Gastroesophageal sphincter (tissue), 4 donors: ENCODE measurements at regions not wholly inside any gene's neighbourhood (a gene's known extent, or its start where the extent isn't known, plus 50 kb on each side); places are given as distances from the start of the nearest gene placed in this dataset.

Source experiments
- ATAC-seq: fragments of 150-250 bp; one replicate; pipeline ENCODE4 v1.9.1; 2016; ENCODE audit warnings: mild to moderate bottlenecking, moderate library complexity
- H3K27ac ChIP-seq, 4 donors: fragments of 200-600 bp; sonication (generic) in 3 of 4; 1 replicate in 3 of 4; 2 replicates in 1 of 4; pipeline ENCODE4 v1.5.1; 2016 to 2019
- H3K27me3 ChIP-seq: fragments of 200-600 bp; sonication (generic); one replicate; pipeline ENCODE4 v1.5.1; 2019
- H3K36me3 ChIP-seq, 2 donors: fragments of 200-600 bp; sonication (generic); one replicate each; pipeline ENCODE4 v1.5.1; 2019; ENCODE audit warnings: control low read depth in 1 of 2
- H3K4me1 ChIP-seq, 3 donors: fragments of 200-600 bp; sonication (generic); 1 replicate in 2 of 3; 2 replicates in 1 of 3; pipeline ENCODE4 v1.5.1; 2016 to 2019; ENCODE audit warnings: control low read depth in 2 of 3
- H3K4me3 ChIP-seq, 2 donors: fragments of 200-600 bp; sonication (generic); one replicate each; pipeline ENCODE4 v1.5.1; 2019; ENCODE audit warnings: mild to moderate bottlenecking in 1 of 2, moderate library complexity in 1 of 2
- H3K9me3 ChIP-seq, 3 donors: fragments of 200-600 bp; sonication (generic); one replicate each; pipeline ENCODE4 v1.5.1; 2017 to 2019; ENCODE audit warnings: control low read depth in 2 of 3
- EP300 ChIP-seq: sonication (generic); formaldehyde crosslinking; IDR thresholded peaks from one replicate; pipeline ENCODE4 v1.6.1; 2017; ENCODE audit warnings: antibody characterized with exemption, mild to moderate bottlenecking
- POLR2A ChIP-seq, 2 donors: fragments of 450-650 bp; IDR thresholded peaks; one replicate each; pipeline ENCODE4 v1.6.1; 2017; ENCODE audit warnings: antibody characterized with exemption in 2 of 2, mild to moderate bottlenecking in 2 of 2, moderate library complexity in 1 of 2
- POLR2AphosphoS5 ChIP-seq: sonication (generic); formaldehyde crosslinking; IDR thresholded peaks from one replicate; pipeline ENCODE4 v1.6.1; 2017; ENCODE audit warnings: antibody characterized with exemption
- WGBS, 2 donors: methylation state at CpG; one replicate each; pipeline ENCODE4 v1.1.5; 2018; ENCODE audit warnings: low coverage in 1 of 2; 5-methylcytosine and 5-hydroxymethylcytosine counted together
- TF ChIP-seq, protein P1 (sequence below), 4 experiments: fragments of 200-600 bp in 2 of 4; fragments of 450-650 bp in 2 of 4; sonication (generic) in 1 of 4; IDR thresholded peaks; one replicate each; pipeline ENCODE4 v1.5.1; 2017 to 2019; ENCODE audit warnings: antibody characterized with exemption in 4 of 4, mild to moderate bottlenecking in 2 of 4, moderate library complexity in 2 of 4

DNA sequence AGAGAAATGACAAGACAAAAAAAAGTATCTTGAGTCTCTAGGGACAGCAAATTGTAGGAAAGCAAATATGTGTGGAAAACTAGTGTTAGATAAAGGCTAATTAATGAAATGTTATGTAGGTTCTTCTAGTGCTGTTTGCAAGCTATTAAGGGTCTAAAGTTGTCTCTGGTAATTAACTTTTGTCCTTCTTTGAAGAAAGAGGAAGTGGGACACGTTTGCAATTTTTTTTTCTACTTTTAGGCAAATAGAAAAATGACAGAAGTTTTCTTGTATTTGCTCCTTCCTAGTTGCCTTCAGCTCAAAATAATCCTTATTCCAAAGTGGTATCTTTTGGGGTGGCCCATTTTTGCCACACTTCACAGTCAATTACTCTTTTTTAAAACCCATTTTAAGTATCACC, 1877.7 kb upstream of the PRR20A start:
- ATAC-seq: no peak
- Histone ChIP-seq H3K27ac (no peak overlapping the region), H3K9me3 (no peaks in the 10 kb centered on the region), H3K4me3 (no peak overlapping the region), H3K36me3 (no peaks in the 10 kb centered on the region), H3K4me1 (no peaks in the 10 kb centered on the region), H3K27me3 (no peaks in the 10 kb centered on the region)
- 10 to 26% methylated on average over 1 of the region's 1 CpG for WGBS, 2 donors
- TF ChIP-seq POLR2A (IDR thresholded peaks at IDR 0.05) (no peak), EP300 (no peak), POLR2AphosphoS5 (no peak)
- TF ChIP-seq, protein P1, sequence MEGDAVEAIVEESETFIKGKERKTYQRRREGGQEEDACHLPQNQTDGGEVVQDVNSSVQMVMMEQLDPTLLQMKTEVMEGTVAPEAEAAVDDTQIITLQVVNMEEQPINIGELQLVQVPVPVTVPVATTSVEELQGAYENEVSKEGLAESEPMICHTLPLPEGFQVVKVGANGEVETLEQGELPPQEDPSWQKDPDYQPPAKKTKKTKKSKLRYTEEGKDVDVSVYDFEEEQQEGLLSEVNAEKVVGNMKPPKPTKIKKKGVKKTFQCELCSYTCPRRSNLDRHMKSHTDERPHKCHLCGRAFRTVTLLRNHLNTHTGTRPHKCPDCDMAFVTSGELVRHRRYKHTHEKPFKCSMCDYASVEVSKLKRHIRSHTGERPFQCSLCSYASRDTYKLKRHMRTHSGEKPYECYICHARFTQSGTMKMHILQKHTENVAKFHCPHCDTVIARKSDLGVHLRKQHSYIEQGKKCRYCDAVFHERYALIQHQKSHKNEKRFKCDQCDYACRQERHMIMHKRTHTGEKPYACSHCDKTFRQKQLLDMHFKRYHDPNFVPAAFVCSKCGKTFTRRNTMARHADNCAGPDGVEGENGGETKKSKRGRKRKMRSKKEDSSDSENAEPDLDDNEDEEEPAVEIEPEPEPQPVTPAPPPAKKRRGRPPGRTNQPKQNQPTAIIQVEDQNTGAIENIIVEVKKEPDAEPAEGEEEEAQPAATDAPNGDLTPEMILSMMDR (IDR thresholded peaks at IDR 0.05): no peak

DNA sequence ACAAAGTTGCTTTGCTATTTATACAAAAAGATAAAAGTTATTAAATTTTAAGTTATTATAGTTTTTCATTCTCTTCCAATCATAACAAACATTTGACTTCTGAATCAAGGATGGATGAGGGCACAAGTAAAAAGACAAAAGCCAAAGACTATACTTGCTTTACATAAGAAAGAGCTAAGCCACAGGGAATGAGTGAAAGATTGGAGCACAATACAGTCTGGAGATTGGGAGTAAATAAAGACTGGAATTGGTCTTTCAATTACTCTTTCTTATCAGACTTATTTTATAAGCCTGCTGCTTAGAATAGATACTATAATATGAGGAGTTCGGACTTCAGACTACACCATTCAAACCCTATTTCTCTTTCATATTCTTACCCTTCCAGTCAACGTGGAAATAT, 1874.1 kb upstream of the PRR20A start:
- ATAC-seq: no peak
- H3K9me3 ChIP-seq: no peaks in the 10 kb centered on the region
- no peaks in the 10 kb centered on the region for H3K27me3 ChIP-seq
- H3K27ac ChIP-seq: no peak overlapping the region
- H3K4me1 ChIP-seq: no peaks in the 10 kb centered on the region
- no peaks in the 10 kb centered on the region for H3K36me3 ChIP-seq
- 27 to 64% methylated on average over 2 of the region's 2 CpGs for WGBS, 2 donors
- TF ChIP-seq EP300 (no peak), POLR2A (IDR thresholded peaks at IDR 0.05) (no peak), POLR2AphosphoS5 (no peak)
- TF ChIP-seq, protein P1 (IDR thresholded peaks at IDR 0.05): no peak
- no peak overlapping the region for H3K4me3 ChIP-seq

DNA sequence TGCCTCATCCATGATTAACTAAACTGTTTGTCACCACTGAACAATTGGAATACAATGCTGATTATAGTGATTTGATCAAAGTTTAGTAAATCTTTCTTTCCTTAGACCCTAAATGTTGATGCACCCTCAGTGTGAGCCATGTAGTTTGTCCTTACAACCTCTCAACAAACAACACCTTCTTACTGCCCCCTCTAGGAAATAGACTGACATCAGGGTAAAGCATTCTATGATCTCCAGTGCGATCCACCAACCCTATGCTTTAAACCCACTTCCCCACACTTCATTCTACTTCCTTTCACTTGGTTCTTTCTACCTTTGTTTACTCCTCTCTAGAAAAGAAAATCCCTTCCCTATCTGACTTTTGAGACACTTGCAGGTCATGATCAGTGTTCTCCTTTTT, 1842.5 kb upstream of the PRR20A start:
- H3K9me3 ChIP-seq: peaks cover 0 to 15% (median 0%) of the 10 kb centered on the region in 3 donors
- no peak for ATAC-seq
- TF ChIP-seq, protein P1 (IDR thresholded peaks at IDR 0.05): no peak
- TF ChIP-seq POLR2AphosphoS5 (no peak), EP300 (no peak), POLR2A (IDR thresholded peaks at IDR 0.05) (no peak)
- no peaks in the 10 kb centered on the region for H3K27me3 ChIP-seq
- WGBS, 2 donors: 50 to 78% methylated on average over 1 of the region's 1 CpG
- H3K4me1 ChIP-seq: no peaks in the 10 kb centered on the region
- H3K27ac ChIP-seq: no peak overlapping the region
- no peak overlapping the region for H3K4me3 ChIP-seq
- no peaks in the 10 kb centered on the region for H3K36me3 ChIP-seq

DNA sequence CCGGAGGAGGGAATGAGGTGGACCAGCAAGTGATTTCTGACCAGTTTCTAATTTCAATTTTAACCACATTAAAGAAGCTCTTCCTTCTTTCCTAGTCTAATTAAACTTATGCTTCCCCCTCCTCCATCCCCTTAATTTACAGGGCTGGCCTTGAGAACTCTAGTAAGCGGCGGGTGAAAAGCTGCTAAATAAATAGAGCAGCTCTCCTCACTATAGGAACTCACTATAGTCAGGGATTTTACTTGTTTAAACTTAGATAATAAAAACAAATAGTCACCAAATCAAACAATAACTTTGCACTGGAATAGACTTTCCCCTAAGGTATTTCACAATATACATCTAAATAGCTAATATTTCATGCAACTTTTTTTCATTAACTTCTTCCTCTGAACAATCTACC, 1838.2 kb upstream of the PRR20A start:
- no peaks in the 10 kb centered on the region for H3K9me3 ChIP-seq
- 71 to 93% methylated on average over 3 of the region's 3 CpGs for WGBS, 2 donors
- no peaks in the 10 kb centered on the region for H3K27me3 ChIP-seq
- ATAC-seq: no peak
- H3K27ac ChIP-seq: no peak overlapping the region
- H3K36me3 ChIP-seq: no peaks in the 10 kb centered on the region
- no peak overlapping the region for H3K4me3 ChIP-seq
- no peak for TF ChIP-seq EP300
- TF ChIP-seq POLR2AphosphoS5: no peak
- TF ChIP-seq POLR2A (IDR thresholded peaks at IDR 0.05): no peak
- TF ChIP-seq, protein P1 (IDR thresholded peaks at IDR 0.05): no peak
- H3K4me1 ChIP-seq: no peaks in the 10 kb centered on the region

DNA sequence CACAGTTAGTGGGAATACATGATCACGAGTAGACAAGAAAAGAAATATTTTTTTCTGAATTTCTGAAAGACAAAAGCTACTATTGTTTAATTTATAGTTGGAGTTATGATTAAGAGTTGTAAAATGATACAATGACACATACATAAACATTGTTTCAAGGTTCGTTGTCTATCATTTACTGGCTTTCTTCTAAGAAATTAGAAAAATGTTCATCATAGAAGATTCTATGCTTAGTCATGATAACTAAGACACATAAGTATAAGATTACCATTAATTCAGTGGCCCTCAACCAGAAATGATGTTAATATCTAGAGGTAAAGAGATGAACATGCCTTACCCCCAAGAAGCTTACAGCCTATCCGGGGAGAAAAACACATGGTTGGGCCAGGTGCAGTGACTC, 1832.8 kb upstream of the PRR20A start:
- 57 to 69% methylated on average over 3 of the region's 3 CpGs for WGBS, 2 donors
- Histone ChIP-seq H3K9me3 (no peaks in the 10 kb centered on the region), H3K27ac (no peak overlapping the region), H3K4me3 (no peak overlapping the region), H3K36me3 (no peaks in the 10 kb centered on the region), H3K4me1 (no peaks in the 10 kb centered on the region), H3K27me3 (no peaks in the 10 kb centered on the region)
- ATAC-seq: no peak
- TF ChIP-seq POLR2AphosphoS5 (no peak), POLR2A (IDR thresholded peaks at IDR 0.05) (no peak), EP300 (no peak)
- TF ChIP-seq, protein P1 (IDR thresholded peaks at IDR 0.05): no peak
